ENCODE measurements at regions not wholly inside any gene's neighbourhood (a gene's known extent, or its start where the extent isn't known, plus 50 kb on each side); places are given as distances from the start of the nearest gene placed in this dataset.
A peak's percentile ranks its signal among the peaks of the same experiment; 100 is the strongest.
"Not testable (repeated sequence)": the region's sequence is repeated elsewhere in the genome, so short reads cannot be mapped to it uniquely, and the experiment has no call there.

DNA sequence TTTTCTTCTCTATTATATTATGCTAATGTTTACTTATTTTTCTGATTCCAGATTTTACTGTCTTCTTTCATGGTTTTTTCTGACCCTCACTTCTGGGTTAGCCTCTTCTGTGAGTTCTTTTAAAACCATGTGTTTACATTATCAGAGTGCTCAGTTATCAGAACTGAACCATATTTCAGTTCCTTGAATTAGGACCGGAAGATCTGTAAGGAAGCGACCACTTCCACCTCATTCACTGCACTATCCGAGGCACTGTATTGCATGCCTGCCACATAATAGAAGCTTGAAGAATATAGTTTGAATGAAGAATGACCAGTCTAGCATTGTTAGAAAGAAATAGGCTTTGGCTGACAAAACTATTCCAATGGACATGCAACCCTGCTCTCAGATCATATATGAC, 281.0 kb upstream of the DEPDC1 start:
- ATAC-seq (no peak), DNase-seq (ENCODE audit: low spot score) (no peak)
- Mint-ChIP-seq H3K4me3 (no peak overlapping the region), H3K27ac (no peak overlapping the region), H3K4me1 (ENCODE audit: low read depth in 2 of 2) (no peaks in the 10 kb centered on the region), H3K27me3 (no peaks in the 10 kb centered on the region), H3K36me3 (peaks cover 6% of the 10 kb centered on the region), H3K9me3 (peaks cover 24% of the 10 kb centered on the region)

DNA sequence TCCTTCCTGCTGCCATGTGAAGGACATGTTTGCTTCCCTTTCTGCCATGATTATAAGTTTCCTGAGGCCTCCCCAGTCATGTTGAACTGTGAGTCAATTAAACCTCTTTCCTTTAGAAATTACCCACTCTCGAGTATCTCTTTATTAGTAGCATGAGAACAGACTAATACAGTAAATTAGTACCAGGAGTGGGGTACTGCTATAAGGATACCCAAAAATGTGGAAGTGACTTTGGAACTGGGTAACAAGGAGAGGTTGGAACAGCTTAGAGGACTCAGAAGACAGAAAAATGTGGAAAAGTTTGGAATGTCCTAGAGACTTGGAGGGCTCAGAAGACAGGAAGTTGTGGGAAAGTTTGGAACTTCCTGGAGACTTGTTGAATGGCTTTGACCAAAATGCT, 283.0 kb upstream of the DEPDC1 start:
- H3K27ac Mint-ChIP-seq; DNase-seq (ENCODE audit: low spot score); H3K4me3 Mint-ChIP-seq; H3K36me3 Mint-ChIP-seq; ATAC-seq; H3K4me1 Mint-ChIP-seq (ENCODE audit: low read depth in 2 of 2); H3K27me3 Mint-ChIP-seq: not testable (repeated sequence)
- peaks cover 21% of the 10 kb centered on the region for H3K9me3 Mint-ChIP-seq

DNA sequence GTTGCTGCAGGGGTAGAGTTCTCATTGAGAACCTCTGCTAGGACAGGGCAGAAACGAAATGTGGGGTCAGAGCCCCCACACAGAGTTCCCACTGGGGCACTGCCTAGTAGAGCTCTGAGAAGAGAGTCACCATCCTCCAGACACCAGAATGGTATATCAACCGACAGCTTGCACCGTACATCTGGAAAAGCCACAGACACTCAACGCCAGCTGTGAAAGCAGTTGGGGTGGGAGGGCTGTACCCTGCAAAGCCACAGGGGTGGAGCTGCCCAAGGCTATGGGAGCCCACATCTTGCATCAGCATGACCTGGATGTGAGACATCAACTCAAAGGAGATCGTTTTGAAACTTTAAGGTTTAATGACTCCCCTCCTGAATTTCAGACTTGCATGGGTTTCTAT, 284.0 kb upstream of the DEPDC1 start:
- Mint-ChIP-seq H3K27ac (no peak overlapping the region), H3K27me3 (no peaks in the 10 kb centered on the region), H3K4me3 (no peak overlapping the region), H3K36me3 (peaks cover 6% of the 10 kb centered on the region), H3K9me3 (peaks cover 25% of the 10 kb centered on the region), H3K4me1 (ENCODE audit: low read depth in 2 of 2) (no peaks in the 10 kb centered on the region)
- ATAC-seq (peak in 1 of 2 donors; percentile 52), DNase-seq (ENCODE audit: low spot score) (no peak)

DNA sequence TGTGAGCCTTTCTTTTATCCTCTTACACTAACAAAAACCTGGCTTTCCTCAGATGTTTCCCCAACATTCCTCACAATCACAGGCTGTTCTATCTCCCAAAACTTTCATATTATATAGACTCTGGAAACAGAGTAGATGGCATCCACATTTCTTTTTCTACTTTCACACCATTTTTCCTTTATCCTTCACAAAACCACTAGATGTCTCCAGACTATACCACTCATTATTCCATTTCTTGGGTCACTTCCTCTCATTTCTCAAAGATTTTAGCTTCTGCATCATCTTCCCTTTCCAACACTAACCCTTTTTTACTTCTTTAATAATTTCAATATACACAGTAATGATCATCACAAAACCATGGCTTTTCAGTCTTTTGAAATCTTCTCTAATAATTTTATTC, 286.0 kb upstream of the DEPDC1 start:
- DNase-seq (ENCODE audit: low spot score) (no peak), ATAC-seq (no peak)
- H3K27ac Mint-ChIP-seq = no peak overlapping the region
- no peak overlapping the region for H3K4me3 Mint-ChIP-seq
- H3K36me3 Mint-ChIP-seq = peaks cover 6% of the 10 kb centered on the region
- no peaks in the 10 kb centered on the region for H3K27me3 Mint-ChIP-seq
- H3K9me3 Mint-ChIP-seq = peaks cover 22% of the 10 kb centered on the region
- H3K4me1 Mint-ChIP-seq (ENCODE audit: low read depth in 2 of 2) = no peaks in the 10 kb centered on the region

DNA sequence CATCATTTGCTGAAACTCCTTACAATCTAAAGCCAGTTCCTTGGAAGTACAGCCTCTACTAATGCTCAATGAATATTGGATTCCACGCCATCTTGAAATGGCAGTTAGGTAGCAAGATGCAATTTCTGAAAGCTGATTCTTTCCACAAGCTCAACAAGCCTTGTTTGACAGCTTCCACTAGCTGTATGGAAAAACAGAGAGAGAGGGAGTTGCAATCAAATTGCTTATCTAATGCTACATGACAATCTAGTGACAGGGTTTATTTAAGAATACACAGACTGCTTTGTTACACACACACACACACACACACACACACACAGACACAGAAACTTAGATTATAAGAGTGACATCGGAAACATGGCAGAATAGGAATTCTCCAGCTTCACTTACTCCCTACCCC, 288.4 kb upstream of the DEPDC1 start:
- no peaks in the 10 kb centered on the region for H3K27me3 Mint-ChIP-seq
- ATAC-seq (no peak), DNase-seq (ENCODE audit: low spot score) (no peak)
- H3K27ac Mint-ChIP-seq = no peak overlapping the region
- peaks cover 21% of the 10 kb centered on the region for H3K9me3 Mint-ChIP-seq
- no peak overlapping the region for H3K4me3 Mint-ChIP-seq
- H3K4me1 Mint-ChIP-seq (ENCODE audit: low read depth in 2 of 2) = no peaks in the 10 kb centered on the region
- H3K36me3 Mint-ChIP-seq = no peaks in the 10 kb centered on the region

DNA sequence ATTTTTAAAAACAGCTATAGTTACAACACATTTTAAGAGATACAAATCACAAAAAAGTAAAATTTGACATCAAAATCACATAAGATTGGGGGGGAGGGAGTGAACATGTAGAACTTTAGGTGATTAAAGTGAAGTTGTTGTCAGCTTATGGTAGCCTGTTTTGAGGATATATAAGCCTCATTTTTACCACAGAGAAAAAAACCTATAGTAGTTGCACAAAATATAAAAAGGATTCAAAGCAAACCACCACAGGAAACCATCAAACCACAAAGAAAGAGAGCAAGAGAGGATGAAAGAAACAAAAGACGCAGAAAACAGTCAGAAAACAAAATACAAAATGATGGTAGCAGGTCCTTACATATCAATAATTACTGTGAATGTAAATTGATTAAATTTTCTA, 291.9 kb upstream of the DEPDC1 start:
- H3K9me3 Mint-ChIP-seq = peaks cover 19% of the 10 kb centered on the region
- no peaks in the 10 kb centered on the region for H3K4me1 Mint-ChIP-seq (ENCODE audit: low read depth in 2 of 2)
- no peak for ATAC-seq
- H3K27ac Mint-ChIP-seq = no peak overlapping the region
- no peak for DNase-seq (ENCODE audit: low spot score)
- H3K4me3 Mint-ChIP-seq = no peak overlapping the region
- H3K36me3 Mint-ChIP-seq = no peaks in the 10 kb centered on the region
- H3K27me3 Mint-ChIP-seq = no peaks in the 10 kb centered on the region

DNA sequence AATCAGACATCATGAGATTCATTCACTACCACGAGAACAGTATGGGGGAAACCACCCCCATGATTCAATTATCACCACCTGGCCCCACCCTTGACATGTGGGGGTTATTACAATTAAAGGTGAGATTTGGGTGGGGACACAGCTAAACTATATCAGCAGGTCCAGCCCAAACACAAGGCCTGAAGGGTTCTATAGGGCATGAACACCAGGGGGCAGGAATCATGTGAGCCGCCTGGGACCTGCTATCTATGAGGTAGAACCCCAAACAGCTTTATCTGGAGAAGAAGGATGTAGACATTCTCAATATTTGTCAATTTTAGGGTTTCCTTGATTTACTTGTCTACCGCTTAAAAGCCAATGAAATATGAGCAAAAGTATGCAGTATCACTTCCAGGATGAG, 294.9 kb upstream of the DEPDC1 start:
- no peak overlapping the region for H3K4me3 Mint-ChIP-seq

DNA sequence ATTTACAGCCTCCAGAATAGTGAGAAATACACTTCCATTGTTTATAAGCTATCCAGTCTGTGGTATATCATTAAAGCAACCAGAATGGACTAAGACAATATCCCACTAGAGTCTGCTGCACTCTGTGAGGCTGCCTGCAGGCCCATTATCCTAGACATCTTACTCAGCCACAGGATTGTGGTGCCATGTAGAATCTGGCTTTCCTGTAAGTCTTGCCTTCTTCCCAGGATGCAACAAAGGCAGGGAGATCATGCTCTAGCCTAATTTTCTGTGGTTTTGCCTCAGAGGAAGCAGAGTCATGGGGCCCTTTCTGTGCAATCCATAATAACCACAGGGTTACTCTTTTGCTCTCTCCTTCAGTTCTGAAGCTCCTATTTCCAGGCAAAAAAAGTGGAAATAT, 299.1 kb upstream of the DEPDC1 start:
- DNase-seq (ENCODE audit: low spot score) (no peak), ATAC-seq (no peak)
- Mint-ChIP-seq H3K9me3 (peaks cover 15% of the 10 kb centered on the region), H3K4me3 (no peak overlapping the region), H3K4me1 (ENCODE audit: low read depth in 2 of 2) (no peaks in the 10 kb centered on the region), H3K36me3 (no peaks in the 10 kb centered on the region), H3K27me3 (no peaks in the 10 kb centered on the region), H3K27ac (no peak overlapping the region)

More for the DNA sequence above, 294.9 kb upstream of the DEPDC1 start:
- H3K4me1 Mint-ChIP-seq (ENCODE audit: low read depth in 2 of 2) = no peaks in the 10 kb centered on the region
- H3K9me3 Mint-ChIP-seq = peaks cover 21% of the 10 kb centered on the region
- H3K27ac Mint-ChIP-seq = no peak overlapping the region
- ATAC-seq = no peak
- H3K27me3 Mint-ChIP-seq = no peaks in the 10 kb centered on the region
- DNase-seq (ENCODE audit: low spot score) = no peak
- no peaks in the 10 kb centered on the region for H3K36me3 Mint-ChIP-seq

DNA sequence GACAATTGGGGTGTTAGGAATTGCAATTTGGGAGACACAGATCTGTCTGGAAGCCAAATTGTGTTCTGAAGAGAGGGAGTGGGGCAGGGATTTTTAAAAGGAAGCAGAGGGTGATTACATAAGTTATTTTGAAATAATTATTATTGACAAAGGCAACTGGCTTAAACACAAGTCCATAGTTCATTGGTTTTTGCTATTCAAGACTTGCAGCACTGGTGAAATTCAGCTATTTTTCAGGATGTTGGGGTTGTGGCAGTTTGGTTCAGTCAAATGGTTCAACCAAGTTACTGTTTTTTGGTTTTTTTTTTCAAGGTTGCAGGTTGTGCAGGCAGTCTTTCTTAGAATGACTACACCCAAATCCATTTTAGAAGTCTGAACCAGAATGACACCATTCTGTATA, 300.0 kb upstream of the DEPDC1 start:
- no peak for DNase-seq (ENCODE audit: low spot score)

DNA sequence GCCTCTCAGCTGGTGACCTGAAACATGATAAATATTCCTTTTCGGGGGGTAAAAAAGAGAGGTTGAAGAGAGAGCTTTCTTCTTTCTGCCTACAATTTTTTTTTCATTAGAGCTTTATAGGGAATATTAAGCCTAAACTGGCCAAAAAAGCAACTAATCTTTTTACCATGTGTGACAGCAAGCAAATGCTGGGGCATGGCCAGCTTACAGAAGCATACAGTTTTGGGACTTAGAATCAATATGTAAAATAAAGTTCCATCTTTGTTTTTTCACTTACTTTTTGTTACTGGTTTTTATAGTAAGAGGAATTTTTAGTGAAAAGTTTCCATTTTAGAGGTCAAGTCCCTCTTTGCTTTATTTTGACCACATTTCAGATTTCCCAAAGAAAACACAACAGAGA, 301.2 kb upstream of the DEPDC1 start:
- Mint-ChIP-seq H3K9me3 (peaks cover 16% of the 10 kb centered on the region), H3K27me3 (no peaks in the 10 kb centered on the region), H3K4me3 (no peak overlapping the region), H3K27ac (no peak overlapping the region), H3K4me1 (ENCODE audit: low read depth in 2 of 2) (no peaks in the 10 kb centered on the region), H3K36me3 (no peaks in the 10 kb centered on the region)
- DNase-seq (ENCODE audit: low spot score) (no peak), ATAC-seq (no peak)

More for the DNA sequence above, 300.0 kb upstream of the DEPDC1 start:
- no peak overlapping the region for H3K4me3 Mint-ChIP-seq
- peaks cover 12% of the 10 kb centered on the region for H3K9me3 Mint-ChIP-seq
- H3K27me3 Mint-ChIP-seq = no peaks in the 10 kb centered on the region
- no peak overlapping the region for H3K27ac Mint-ChIP-seq
- no peaks in the 10 kb centered on the region for H3K4me1 Mint-ChIP-seq (ENCODE audit: low read depth in 2 of 2)
- ATAC-seq = no peak
- no peaks in the 10 kb centered on the region for H3K36me3 Mint-ChIP-seq

DNA sequence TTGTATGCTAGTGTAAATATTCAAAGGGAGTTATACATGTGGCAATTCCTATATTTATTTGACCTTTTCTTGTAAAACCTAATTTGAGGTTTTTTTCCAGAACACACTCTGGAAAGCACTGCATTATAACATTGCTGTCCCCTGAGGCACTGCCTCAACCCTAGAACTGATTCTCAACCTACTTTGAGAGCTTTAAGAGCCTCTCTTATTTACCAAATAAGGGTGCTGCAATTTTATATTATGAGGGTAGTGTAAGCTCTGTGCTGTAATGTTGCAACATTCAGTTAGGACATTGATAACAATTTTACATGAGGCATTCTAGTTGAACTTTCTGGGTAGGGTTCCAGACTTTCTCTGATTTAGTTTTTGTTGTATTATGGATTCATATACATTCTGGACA, 302.2 kb upstream of the DEPDC1 start:
- no peak for ATAC-seq
- Mint-ChIP-seq H3K36me3 (no peaks in the 10 kb centered on the region), H3K4me1 (ENCODE audit: low read depth in 2 of 2) (no peaks in the 10 kb centered on the region), H3K4me3 (no peak overlapping the region), H3K27me3 (no peaks in the 10 kb centered on the region), H3K27ac (no peak overlapping the region), H3K9me3 (peaks cover 20% of the 10 kb centered on the region)
- DNase-seq (ENCODE audit: low spot score) = no peak

DNA sequence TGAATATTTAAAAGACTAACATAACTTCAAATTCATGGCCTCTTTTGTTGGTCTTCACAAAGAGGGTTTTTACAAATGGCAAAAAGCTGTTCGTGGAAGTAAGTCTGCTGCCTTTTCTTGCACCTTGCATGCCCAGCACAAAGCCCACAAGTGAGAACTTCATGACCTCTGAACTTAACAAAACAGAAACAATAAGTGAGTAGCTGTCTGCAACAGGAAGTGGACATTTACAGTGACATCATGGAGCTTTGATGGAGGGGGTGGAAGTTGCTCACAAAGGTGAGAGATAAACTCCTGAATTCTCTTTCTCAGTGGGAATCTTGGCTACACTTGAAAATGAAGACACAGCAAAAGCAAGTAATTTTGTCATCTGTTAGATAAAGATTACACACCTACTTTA, 303.3 kb upstream of the DEPDC1 start:
- Mint-ChIP-seq H3K27me3 (no peaks in the 10 kb centered on the region), H3K36me3 (no peaks in the 10 kb centered on the region), H3K9me3 (peaks cover 15% of the 10 kb centered on the region), H3K4me1 (ENCODE audit: low read depth in 2 of 2) (no peaks in the 10 kb centered on the region), H3K4me3 (no peak overlapping the region), H3K27ac (no peak overlapping the region)
- DNase-seq (ENCODE audit: low spot score) (no peak), ATAC-seq (no peak)

DNA sequence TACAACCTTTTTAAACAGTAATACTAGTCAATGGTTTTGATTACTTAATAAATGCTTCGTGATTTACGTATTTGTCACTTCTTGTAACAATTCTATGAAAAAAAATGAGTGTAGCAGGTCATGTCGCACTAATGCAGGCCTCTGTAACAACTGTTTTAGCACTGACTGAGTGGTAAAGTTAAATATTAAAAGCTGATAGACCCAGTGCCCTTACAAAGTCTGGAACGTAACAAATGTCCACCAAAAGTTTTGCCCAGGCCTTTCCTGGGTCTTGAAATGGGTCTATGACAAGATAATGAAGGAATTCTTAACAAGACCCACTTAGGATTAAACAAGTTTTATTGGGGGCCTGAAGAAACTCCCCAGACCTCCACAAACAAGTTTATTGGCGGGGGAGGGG, 304.6 kb upstream of the DEPDC1 start:
- no peaks in the 10 kb centered on the region for H3K4me1 Mint-ChIP-seq (ENCODE audit: low read depth in 2 of 2)
- ATAC-seq = no peak
- no peaks in the 10 kb centered on the region for H3K27me3 Mint-ChIP-seq
- H3K4me3 Mint-ChIP-seq = no peak overlapping the region
- no peak for DNase-seq (ENCODE audit: low spot score)
- H3K27ac Mint-ChIP-seq = no peak overlapping the region
- H3K36me3 Mint-ChIP-seq = no peaks in the 10 kb centered on the region
- peaks cover 15% of the 10 kb centered on the region for H3K9me3 Mint-ChIP-seq

DNA sequence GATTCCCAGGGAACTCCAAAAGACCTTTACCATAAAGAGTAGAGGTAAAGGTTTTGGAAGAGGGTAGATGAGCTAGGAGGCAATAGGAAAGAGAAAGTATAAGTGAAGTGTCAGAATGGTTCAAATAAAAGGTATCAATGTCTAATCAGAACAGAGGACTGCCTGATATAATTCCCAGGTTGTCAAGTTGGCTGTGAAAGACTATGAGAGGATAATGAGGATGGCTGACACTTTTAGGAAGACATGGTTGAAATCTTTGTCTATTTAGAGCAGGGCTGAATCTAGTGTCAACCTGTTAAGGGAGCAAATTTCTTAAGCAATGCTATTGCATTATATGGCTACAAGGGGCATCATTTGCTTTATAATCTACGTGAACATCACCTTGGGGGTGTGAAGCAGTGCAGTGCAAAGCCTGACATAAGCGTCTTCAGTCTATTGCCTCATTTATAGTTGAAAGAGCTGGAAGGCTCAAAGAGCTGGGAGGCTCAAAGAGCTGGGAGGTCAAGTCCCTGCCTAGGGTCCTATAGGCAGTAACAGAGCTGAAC, 308.3 kb upstream of the DEPDC1 start:
- H3K4me1 Mint-ChIP-seq (ENCODE audit: low read depth in 2 of 2) = no peaks in the 10 kb centered on the region
- no peak overlapping the region for H3K27ac Mint-ChIP-seq
- no peak overlapping the region for H3K4me3 Mint-ChIP-seq
- peaks cover 15% of the 10 kb centered on the region for H3K9me3 Mint-ChIP-seq
- no peaks in the 10 kb centered on the region for H3K27me3 Mint-ChIP-seq
- no peak for DNase-seq (ENCODE audit: low spot score)
- no peaks in the 10 kb centered on the region for H3K36me3 Mint-ChIP-seq
- ATAC-seq = no peak

DNA sequence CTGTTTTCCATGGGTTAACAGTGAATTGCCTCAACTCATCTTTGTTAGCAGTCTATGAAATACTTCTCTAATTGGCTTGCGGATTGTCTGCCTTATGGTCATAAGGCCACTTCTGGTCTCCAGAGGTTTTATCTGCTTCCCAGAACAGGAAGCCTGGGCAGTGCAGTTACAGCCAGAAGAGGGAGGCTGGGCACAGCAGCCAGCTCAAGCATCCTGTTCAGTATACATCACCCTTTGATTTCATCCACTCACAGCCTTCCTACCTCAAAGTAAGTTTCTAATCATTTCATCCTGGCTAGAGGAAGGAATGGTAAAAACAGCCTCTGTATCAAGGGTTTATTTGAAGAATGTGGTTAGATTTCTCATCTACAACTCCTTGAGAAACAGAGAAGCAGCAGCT, 311.5 kb upstream of the DEPDC1 start:
- Mint-ChIP-seq H3K4me1 (ENCODE audit: low read depth in 2 of 2) (no peaks in the 10 kb centered on the region), H3K27me3 (no peaks in the 10 kb centered on the region), H3K9me3 (peaks cover 7% of the 10 kb centered on the region), H3K4me3 (no peak overlapping the region), H3K27ac (no peak overlapping the region), H3K36me3 (no peaks in the 10 kb centered on the region)
- DNase-seq (ENCODE audit: low spot score) (no peak), ATAC-seq (no peak)
